Hippocampal formation (tissue), 2 donors: ENCODE measurements at regions not wholly inside any gene's neighbourhood (a gene's known extent, or its start where the extent isn't known, plus 50 kb on each side); places are given as distances from the start of the nearest gene placed in this dataset.
"Not testable (repeated sequence)": the region's sequence is repeated elsewhere in the genome, so short reads cannot be mapped to it uniquely, and the experiment has no call there.

Source experiments
- DNase-seq, 2 donors: peaks; one replicate each; lab custom pipeline; 2025; lab: John Stamatoyannopoulos, UW

DNA sequence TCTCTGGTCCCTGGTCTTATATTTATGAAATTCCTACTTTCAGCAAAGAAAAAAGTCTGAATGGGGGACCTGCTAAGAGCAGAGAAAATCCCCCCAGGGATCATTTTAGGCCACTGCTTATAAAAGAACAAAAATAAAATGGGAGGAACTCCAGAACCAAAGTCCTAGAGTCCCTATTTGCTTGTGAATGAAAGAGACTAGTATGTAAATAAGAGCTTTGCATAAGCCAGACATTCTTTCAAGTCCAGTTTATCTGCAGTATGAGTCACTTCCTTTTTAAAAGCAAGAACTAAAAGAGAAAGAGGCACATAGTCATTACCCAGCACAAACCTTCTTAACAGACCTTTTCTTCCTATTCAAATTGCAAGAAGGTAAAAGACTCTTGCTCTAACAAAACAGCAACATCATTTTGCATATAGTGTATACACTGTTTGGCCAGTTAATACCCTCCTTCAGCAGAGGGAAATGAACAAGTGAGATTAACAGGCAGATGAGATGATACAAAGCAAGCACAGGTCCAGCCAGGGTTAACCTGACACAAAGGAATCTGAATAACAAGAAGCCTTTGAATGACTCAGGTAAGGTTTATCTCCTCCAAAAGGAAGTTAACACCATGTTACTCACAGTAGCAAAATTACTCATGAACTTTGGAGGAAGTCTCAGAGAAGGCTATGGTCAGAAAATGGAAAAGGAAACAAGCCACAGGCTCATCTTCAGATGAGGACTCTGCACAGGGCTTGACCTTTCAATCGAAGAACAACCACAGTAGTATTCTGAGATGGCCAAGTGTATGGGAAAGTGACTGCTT, 87.3 kb downstream of the PHLDA1 start:
- peak in 1 of 2 donors; percentile 22 for DNase-seq

DNA sequence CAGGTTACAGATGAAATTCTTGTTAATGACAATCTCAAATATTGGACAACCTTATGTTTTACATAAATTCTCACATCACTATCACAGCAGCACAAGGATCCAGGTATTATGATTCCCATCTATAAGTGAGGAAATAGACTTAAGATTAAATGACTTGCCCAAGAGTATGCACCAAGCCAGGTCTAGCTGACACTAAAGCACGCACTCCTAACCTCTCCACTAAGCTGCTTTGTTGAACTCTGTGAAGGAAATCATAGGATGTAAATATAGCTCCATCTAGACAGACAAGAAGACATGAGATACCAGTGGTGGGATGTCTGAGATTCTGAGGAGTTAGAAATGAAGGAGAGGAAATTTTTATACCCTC, 87.9 kb downstream of the PHLDA1 start:
- DNase-seq: no peak

DNA sequence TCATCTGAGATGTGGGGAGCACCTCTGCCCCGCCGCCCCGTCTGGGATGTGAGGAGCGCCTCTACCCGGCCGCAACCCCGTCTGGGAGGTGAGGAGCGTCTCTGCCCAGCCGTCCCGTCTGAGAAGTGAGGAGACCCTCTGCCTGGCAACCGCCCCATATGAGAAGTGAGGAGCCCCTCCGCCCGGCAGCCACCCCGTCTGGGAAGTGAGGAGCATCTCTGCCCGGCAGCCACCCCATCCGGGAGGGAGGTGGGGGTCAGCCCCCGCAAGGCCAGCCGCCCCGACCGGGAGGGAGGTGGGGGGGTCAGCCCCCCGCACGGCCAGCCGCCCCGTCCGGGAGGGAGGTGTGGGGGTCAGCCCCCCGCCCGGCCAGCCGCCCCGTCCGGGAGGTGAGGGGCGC, 89.9 kb downstream of the PHLDA1 start:
- DNase-seq: not testable (repeated sequence)

DNA sequence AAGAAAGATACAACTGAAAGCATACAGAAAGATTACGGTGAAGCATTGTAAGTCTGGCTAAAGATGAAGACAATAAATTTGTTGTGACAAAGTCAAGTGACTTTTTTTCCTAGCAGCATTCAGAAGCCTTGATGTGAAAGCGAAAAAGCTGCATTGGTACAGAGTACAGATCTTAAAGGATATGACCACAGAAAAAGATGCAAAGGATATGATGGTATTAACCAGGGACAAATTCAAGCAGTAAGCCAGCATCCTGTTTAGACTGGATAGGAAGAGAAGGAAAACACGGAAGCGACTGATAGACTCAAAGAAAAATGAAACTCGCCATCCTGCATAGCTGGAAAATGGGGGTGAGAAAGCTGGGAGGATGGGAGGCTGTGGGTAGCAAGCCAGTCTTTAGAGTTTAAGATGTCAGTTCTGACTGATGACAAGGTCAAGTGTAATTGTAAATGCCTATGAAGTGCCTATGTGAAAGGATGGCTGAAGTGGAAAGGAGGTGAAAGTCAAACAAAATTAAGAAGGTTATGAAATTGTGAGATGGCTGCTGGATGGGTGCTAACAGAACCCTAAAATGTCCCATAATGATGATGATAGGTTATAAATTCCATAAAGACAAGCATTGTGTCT, 92.4 kb downstream of the PHLDA1 start:
- DNase-seq: no peak

DNA sequence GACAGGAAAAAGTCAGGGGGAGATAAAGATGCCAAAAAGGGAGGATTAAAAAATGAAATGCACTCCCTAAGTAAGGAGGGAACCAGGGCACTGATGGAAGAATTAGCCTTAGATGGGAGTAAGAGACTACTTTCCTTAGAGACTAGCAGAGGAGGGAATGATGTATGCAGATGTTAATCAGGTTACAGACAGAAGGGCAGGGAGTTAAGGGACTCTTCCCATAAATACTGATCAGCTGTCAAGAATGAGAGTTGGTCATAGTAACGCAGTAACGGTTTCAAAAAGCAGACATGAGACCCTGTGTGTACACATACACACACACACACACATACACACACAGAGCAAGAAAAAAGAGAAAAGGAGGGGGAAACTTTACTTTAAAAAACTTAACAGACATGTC, 93.4 kb downstream of the PHLDA1 start:
- no peak for DNase-seq

DNA sequence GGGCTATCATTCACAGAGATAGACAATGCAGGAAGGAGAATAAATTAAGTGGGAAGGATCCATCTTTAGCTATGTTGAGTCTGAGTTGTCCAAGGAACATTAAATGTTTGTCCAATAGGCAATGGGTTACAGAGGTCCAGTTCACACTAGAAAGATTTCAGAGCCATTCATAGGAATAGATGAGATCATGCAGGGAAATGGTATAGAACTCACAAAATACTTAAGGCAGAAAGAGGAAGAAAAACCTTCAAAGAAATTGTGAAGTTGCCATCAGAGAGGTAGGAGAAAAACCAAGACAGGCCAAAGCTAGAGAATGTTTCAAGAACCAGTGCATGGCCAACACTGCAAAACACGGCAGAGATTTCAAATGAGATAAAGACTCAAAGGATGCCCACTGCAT, 94.1 kb downstream of the PHLDA1 start:
- no peak for DNase-seq

DNA sequence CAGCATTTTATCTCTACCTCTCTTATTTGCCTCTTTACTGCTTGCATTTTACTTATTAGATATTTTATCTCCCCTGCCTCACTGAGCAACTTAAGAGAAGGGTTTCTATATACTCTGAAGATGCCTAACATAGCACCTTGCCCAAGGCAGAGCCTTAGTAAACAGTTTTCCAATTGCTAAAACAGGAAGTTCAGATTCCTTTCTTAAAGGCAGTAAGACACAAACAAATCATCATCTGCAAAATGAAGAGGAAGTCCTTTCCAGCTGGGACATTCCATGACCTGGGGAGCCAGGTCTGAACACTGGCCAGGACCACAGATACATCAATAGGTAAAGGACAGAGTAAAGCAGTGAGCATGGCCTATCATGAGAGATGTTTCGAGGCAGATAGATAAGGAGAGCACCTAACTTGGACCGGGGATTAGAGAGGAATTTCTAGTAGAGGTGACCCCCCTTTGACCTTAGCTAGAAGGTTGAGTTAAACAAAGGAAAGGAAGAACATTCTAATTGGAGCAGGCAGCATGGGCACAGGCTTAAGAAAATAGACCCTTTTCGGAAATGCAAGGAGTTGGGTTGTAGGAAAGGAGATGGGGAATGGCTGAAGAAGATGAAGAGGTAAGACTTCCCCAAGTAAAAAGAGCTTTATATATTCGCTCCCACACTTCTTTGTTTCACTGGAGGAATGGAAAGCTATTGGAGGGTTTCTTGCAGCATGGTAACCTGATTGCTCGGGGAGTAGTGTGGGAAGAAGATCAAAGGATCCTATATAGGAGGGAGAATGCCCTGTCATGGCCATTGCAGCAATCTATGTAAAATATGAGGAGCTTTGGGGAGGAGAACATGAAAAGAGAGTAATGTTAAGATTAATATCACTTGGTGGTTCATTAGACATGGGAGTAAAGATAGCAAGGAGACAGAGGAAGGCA, 94.8 kb downstream of the PHLDA1 start:
- DNase-seq: no peak

DNA sequence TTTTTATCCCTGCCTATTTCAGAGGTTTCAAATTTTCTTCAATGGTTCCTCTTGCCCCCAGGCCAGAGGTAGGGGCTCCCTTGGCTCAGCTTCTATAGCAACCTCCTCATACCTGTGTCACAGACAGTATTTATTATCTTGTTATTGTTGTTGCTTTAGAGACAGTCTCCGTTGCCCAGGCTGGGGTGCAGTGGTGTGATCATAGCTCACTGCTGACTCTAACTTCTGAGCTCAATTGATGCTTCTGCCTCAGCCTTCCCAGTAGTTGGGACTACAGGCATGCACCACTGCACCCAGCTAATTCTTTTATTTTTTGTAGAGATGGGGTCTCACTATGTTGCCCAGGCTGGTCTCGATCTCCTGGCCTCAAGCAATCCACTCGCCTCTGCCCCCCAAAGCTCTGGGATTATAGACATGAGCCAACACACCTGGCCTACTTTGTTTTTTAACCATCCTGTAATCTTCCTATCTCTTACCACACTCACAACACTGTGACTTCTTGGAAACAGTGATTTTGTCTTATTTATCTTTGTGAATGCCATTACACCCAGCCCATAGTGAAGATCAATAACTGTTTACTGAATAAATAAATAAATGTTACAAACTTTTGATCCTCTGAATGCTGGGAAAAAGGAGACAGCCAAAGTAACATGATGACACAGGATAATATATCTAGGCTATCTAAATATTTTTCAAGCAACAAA, 95.9 kb downstream of the PHLDA1 start:
- no peak for DNase-seq

DNA sequence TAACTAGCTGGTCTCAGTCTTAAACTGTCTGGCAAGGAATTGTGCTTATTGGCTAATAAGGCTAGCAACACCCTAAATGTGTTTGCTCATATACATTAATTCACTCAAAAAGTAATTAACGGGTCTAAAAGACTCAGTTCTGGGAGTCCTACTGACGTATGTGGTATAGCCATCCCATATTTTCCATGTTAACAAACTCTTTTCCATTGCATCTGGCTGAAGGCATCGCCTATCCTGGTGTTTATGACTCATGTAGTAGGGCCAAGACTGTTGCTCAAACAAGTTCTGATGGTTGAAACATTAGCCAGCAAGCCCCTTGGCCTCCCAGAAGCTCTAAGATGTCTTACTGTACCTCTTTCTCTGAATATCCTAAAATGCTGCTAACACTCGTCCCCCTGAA, 98.5 kb downstream of the PHLDA1 start:
- DNase-seq: no peak

DNA sequence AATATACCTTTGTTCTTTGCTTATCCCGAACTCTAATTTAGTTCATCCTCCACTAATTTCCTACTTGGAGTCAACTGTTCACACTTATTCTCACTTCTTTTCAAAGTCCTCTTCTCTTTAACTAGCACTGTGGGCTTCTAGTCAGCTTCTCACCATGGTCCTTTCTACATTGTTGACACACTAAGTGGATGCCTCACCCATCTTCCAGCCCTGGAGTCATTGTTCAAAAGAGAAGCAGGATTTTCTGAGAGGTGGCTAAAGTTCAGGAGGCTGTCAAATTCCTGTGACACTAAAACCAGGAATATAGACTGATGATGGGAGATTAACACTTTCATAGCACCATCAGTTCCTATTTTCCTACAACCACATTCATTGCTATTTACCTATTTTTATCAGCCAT, 99.3 kb downstream of the PHLDA1 start:
- DNase-seq: no peak

DNA sequence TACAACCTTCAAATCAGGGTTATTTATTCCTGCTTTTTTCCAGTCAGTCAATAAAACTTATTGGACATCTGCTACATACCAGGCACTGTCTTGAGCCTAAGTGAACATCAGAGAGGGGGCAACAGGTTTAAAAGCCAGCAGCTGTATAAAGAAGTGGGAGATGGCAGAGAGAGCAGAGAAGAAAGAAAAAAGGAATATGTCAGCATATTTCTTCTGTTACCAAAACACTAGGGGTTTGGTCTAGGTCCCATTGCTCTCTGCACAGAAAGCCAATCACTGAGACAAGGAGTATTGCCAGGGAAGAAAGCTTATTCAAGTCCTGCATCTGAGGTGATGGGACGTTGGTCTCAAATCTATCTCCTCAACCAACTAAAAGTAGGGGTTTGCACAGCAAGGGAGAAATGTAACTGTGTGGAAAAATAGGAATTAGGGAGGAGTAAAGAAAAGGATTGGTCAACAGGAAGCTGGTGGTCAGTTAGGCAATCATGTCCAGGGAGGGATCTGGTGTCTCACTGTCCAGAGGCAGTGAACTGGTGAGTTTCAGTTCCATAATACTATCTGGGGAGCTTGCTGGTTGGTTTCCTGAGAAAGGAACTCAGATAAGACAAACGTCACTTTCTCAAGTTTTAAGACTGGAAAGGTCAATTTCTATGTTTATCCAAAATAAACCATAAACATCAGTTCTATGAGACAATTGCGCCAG, 107.5 kb downstream of the PHLDA1 start:
- no peak for DNase-seq

DNA sequence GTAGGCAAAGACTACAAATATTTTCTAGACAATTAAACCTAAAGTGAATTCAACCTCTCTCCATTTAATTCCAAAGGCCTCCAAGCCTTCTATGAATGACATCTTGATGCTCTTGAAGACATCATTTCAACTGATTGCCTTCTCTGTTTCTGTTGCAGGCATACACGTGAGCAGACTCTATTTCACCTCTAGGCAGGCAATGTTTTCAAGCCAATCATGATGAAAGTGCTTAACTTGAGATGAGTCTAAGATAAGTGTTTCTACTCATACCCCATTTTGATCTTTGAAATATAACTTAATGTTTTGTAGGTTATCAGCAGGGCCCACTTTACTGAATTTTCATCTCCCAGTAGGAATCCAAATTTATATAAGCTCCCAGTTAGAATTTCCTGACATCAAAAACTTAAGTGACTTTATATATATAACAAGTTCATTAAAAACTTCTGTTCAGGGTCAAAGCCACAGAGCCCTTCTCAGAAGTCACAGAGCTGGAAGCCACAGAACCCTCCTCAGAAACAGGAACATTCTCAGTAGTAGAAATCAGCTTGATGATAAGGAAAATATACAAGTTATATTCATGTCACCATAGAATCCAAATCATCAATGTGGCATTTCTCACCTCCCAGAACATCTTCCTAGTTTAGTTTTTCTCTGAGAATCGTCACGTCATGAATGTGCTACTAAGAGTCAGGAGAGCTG, 108.5 kb downstream of the PHLDA1 start:
- no peak for DNase-seq

DNA sequence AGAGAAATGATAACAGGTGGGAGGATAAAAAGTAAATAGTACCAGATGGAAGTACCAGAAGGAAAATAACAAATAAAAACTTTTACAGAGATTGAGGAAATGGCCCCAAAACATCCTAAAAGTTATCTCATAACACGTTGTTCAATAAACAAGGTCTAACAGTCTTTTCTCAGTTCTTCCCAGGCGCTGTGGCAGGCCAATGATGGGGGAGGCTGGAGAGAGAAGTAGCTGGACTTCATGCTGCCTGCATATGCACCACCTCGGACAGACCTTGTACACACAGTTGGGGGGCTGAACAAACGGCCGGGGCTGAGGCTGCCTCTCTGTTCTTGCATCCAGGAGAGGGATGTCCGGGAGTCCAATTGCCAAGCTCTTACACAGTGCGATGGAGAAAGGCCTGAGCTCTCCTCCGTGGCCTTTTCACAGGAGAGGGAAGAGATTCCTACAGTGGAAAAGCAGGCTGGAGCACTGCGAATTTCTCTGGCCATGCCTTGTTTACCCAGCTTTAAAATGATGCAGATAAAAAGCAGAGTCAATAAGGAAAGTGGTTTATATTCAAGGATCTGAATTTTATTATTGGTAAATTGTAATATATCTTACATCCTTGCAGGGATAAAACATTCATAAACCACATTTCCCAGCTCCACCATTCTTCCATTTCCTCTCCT, 109.8 kb downstream of the PHLDA1 start:
- DNase-seq: no peak

DNA sequence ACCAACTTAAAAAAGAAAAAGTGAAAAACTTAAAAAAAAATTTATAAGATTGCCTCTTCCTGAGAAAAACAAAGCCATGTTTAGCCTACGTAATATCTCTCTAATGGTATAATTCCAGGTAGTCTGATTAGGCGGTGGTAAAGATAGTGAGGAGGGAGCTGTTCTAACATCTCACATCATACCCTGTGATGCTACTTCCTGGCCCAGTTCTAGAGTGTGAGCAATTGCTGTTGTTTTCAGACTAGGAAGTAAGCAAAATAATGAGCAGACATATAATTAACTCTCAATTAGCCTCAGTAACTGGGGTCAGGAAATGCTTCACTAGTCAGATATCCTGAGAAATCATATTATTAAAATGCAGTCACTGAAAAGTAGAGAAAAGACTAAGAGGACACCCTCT, 113.9 kb downstream of the PHLDA1 start:
- DNase-seq: no peak

DNA sequence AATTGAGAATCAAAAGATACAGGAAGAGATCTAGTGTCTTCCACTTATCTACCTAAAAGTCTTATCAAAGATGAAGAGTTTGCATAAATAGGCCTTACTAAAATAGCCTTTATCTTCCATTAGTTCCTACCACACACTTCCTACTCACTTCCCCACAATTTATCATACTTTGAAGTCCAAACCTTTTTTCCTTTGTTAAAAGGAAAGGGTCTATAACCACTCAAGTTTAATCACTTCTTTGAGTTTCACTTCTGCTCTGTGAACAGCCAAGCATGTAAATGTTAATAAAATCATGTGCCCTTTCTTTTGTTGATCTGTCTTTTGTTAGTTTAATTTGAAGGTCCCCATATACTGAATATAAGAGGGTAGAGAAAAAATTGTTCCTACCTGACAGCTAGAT, 114.5 kb downstream of the PHLDA1 start:
- no peak for DNase-seq

DNA sequence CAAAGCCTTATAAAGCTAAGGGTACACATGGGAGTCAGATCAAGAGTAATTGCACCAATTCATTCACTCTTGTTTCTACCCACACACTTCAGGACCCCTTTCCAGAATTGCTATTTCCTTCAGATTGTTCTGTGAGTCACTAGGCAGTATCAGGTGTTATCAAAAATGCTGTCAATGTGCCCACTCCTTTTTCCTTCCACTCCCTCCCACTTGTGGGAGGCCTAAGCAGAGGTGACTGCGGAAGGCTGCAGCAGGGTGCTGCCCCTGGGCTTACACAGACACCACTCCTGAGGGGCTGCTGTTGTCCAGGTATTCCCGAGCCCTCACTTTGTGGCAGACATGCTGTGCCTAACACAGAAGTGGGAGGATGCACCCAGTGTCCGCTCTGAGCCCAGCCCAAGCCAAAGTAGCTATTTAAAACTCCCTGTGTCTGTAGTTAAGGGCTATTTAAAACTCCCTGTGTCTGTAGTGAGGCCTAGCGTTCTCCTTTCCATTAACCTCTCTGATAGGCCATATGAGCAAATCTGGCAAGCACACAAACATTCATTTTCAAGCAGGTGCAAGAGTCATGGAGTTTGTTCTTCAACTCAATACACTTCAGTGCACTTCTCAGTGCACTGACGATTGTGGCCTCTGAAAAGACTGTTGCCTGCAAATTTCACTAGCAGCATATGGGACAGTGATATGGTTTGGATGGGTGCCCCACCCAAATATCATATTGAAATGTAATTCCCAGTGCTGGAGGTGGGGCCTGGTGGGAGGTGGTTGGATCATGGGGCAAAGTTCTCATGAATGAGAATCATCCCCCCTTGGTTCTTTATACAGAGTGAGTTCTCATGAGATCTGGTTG, 117.8 kb downstream of the PHLDA1 start:
- DNase-seq: no peak

DNA sequence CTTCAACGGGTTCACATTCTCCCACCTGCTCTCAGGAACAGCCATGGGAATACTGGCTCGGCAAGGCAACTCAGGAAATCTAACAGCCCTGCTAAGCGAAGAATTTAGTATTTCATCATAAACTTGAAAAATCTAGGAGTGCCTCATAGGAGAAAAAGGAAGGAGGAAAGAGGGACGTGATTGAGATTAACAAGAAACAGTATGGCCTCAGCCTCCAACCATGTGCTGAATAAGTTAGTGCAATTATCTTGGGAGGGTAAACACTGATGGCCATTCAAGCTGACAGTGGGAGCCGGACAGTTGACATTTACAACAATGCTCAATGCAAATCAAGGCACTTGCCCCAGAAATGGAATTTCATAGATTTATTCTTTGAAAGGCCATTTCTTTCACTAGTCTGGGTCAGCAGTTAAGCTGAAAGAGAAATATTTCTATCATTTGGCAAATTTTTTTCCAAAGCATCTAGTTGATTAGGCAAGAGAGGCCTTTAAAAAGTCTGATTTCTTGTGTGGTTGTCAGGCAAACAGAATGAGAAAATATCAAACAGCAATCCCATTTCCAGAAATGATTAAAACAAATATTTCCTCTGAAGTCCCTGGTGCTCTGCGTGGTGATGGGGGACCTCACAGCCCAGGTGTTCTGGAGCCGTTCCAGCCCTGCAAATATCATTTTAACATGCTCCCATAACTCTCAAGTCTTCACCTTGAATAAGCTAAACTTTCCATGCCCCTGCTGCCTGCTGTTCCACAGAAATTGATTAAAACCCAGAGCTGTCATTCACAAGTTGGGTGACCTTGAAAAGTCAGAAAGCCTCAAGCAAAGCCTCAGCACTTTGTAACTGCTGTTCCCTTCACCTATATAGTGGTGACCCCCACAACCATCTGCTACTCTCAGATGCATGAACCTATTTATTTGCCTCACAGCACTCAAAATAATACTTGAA, 121.6 kb downstream of the PHLDA1 start:
- no peak for DNase-seq

DNA sequence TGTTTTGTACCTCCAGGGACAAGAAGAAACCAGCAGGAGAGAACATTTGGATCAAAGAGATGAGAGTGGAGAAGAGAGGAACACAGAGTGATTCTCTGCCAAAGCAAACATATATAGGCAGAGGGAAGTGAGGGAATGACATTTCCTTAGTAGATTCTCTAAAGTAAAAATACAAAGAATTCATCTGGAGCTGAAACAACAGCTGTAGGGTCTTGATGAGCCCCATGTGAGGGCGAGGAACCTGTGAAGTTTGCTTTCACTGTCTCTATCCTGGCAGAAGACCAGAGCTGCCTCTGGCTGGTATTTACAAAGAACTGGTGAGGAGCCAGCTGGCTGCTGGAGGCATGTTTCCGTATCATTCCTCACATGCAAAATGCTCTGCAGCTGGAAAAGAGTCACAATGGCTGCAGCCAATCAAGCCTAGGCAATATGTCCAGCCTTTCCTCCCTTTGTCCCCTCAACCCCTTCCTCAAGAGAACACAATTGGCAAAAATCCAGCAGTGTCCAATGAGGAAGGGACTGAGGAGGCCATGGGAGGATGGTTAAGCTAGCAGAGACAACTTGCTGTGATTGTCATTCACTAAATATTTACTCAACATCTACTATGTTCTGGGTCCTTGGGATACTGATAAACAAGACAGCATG, 122.5 kb downstream of the PHLDA1 start:
- DNase-seq: peak in 1 of 2 donors; percentile 35
